NT2/D1 (cell line): ENCODE measurements at regions not wholly inside any gene's neighbourhood (a gene's known extent, or its start where the extent isn't known, plus 50 kb on each side); places are given as distances from the start of the nearest gene placed in this dataset.
"Not testable (repeated sequence)": the region's sequence is repeated elsewhere in the genome, so short reads cannot be mapped to it uniquely, and the experiment has no call there.

Source experiments
- DNase-seq: peaks from one replicate; pipeline ENCODE4 v3.0.0-alpha.2; 2011; ENCODE audit warnings: low read depth, low spot score
- H3K27me3 ChIP-seq: 2 replicates; pipeline ENCODE4 v1.6.0; 2011; ENCODE audit warnings: mild to moderate bottlenecking; ENCODE audit not compliant: insufficient read length, insufficient read depth
- H3K36me3 ChIP-seq: 2 replicates; pipeline ENCODE4 v1.6.1; 2011; ENCODE audit warnings: mild to moderate bottlenecking, low read length, mixed read lengths; ENCODE audit not compliant: insufficient read depth, insufficient read length
- H3K4me1 ChIP-seq: 2 replicates; pipeline ENCODE4 v1.5.1; 2011; ENCODE audit not compliant: insufficient read depth, insufficient read length
- H3K4me3 ChIP-seq: 2 replicates; pipeline ENCODE4 v1.5.1; 2011; ENCODE audit warnings: low read depth; ENCODE audit not compliant: insufficient read length
- H3K9ac ChIP-seq: 2 replicates; pipeline ENCODE4 v1.6.0; 2011; ENCODE audit warnings: low read depth; ENCODE audit not compliant: insufficient read length
- H3K9me3 ChIP-seq: 2 replicates; pipeline ENCODE4 v1.5.1; 2011; ENCODE audit warnings: mild to moderate bottlenecking, low read length; ENCODE audit not compliant: insufficient read depth
- SUZ12 ChIP-seq: IDR thresholded peaks from 2 replicates; pipeline ENCODE4 v1.6.1; 2011; ENCODE audit not compliant: insufficient read length, insufficient read depth; ENCODE audit errors: extremely low read depth
- YY1 ChIP-seq: IDR thresholded peaks from 2 replicates; pipeline ENCODE4 v1.6.1; 2011; ENCODE audit not compliant: insufficient read length, insufficient read depth
- ZNF274 ChIP-seq: IDR thresholded peaks from 2 replicates; pipeline ENCODE4 v1.6.1; 2011; ENCODE audit warnings: mild to moderate bottlenecking, low read depth, low read length

DNA sequence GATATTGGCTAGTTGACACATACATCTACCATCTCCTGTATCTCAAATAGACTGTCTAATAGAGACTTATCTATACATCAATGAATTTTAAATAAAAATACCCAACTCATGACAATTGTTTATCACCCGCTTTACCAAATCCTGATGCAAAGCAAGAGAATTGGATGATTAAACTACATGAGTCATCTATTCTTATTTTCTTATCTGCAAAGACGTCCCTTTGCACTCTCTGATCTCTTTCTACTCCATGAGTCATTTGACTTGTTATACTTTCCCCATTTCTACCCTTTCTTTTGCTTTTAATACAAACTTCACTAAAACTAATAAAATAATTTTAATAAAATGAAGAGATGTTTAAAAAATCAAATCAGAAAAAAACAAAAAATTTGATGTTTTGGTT, 261.7 kb upstream of the MAP2 start:
- DNase-seq: no peak
- Histone ChIP-seq H3K36me3 (no peaks in the 10 kb centered on the region), H3K9me3 (no peaks in the 10 kb centered on the region), H3K27me3 (no peaks in the 10 kb centered on the region), H3K4me3 (no peak overlapping the region), H3K4me1 (no peaks in the 10 kb centered on the region), H3K9ac (no peak overlapping the region)
- TF ChIP-seq YY1: no peak
- no peak for TF ChIP-seq ZNF274
- no peak for TF ChIP-seq SUZ12

DNA sequence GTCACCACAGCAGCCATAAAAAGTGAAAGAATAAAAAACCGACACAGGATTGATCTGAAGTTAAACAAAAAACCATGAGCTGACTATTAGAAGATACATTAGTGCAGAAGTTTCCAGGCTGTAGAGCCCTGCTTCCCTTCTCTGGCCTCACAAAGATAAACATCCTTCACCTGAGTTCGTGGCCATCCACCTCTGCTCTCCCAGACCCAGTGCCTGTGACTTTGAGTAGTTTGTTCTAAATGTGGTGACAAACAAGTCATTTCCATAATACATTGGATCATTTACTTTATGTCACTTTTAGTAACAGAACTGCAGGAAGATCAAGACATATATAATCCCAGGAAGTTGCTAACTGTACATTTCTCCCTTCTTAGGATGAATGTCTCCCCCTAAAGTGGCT, 241.9 kb upstream of the MAP2 start:
- Histone ChIP-seq H3K4me3 (no peak overlapping the region), H3K36me3 (no peaks in the 10 kb centered on the region), H3K9ac (no peak overlapping the region), H3K9me3 (no peaks in the 10 kb centered on the region), H3K27me3 (no peaks in the 10 kb centered on the region), H3K4me1 (no peaks in the 10 kb centered on the region)
- DNase-seq: no peak
- TF ChIP-seq SUZ12: no peak

DNA sequence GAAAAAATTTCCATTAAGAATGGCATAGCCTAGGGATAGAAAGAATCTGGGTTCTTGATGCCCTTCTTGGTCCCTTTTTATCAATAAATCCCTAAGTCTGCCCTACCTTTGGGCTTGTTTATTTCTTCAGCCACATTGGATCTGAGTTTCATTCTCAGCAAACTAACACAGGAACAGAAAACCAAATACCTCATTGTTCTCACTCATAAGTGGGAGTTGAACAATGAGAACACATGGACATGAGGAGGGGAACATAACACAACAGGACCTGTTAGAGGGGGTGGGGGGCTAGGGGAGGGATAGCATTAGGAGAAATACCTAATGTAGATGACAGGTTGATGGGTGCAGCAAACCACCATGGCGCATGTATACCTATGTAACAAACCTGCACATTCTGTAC, 237.0 kb upstream of the MAP2 start:
- not testable (repeated sequence) for H3K27me3 ChIP-seq, H3K36me3 ChIP-seq, H3K4me1 ChIP-seq, DNase-seq, H3K9me3 ChIP-seq, H3K9ac ChIP-seq, H3K4me3 ChIP-seq

DNA sequence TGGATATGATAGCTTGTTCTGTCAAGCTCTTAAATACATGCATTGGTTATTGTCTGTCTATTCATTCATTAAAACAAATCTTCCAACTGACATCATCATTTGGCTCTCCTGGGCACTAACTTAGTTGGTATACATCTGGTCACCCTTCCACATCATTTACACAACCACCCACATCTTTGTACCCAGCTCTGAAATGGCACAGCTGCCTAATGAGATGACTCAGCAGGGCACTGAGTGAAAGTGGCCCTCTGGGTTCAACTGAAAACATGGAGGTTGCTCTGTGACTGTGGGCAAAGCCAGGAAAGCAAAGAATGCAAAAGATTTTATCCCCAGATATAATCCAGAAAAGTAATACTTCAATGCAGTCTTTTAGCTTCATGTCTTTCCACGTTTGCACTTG, 234.0 kb upstream of the MAP2 start:
- Histone ChIP-seq H3K4me3 (no peak overlapping the region), H3K36me3 (no peaks in the 10 kb centered on the region), H3K27me3 (no peaks in the 10 kb centered on the region), H3K4me1 (no peaks in the 10 kb centered on the region), H3K9ac (no peak overlapping the region), H3K9me3 (no peaks in the 10 kb centered on the region)
- TF ChIP-seq ZNF274: no peak
- no peak for TF ChIP-seq SUZ12
- TF ChIP-seq YY1: no peak
- DNase-seq: no peak

DNA sequence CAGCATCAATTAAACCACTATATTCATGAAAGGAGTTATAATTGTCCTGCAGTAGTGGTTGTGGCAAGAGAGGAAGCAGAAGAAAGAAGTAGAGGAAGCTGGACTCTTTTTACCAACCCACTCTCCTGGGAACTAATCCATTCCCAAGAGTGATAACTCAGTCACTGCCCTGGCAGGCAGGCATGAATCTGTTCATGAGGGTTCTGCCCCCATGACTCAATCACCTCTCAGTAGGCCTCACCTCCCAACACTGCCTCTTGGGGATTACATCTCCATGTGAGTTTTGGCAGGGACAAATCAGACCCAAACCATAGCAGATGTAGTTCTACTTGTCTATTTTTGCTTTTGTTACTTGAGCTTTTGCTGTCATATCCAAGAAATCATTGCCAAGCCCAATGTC, 232.7 kb upstream of the MAP2 start:
- Histone ChIP-seq H3K4me1 (no peaks in the 10 kb centered on the region), H3K36me3 (no peaks in the 10 kb centered on the region), H3K4me3 (no peak overlapping the region), H3K9ac (no peak overlapping the region), H3K9me3 (no peaks in the 10 kb centered on the region), H3K27me3 (no peaks in the 10 kb centered on the region)
- TF ChIP-seq SUZ12 (no peak), YY1 (no peak), ZNF274 (no peak)
- no peak for DNase-seq

- DNase-seq: no peak
- Histone ChIP-seq H3K27me3 (no peaks in the 10 kb centered on the region), H3K9me3 (no peaks in the 10 kb centered on the region), H3K4me3 (no peak overlapping the region), H3K36me3 (no peaks in the 10 kb centered on the region), H3K4me1 (no peaks in the 10 kb centered on the region), H3K9ac (no peak overlapping the region)
- TF ChIP-seq SUZ12 (no peak), ZNF274 (no peak)
Observed at GRCh38 chr2:209194717-209195116, 229.1 kb upstream of the MAP2 start.

DNA sequence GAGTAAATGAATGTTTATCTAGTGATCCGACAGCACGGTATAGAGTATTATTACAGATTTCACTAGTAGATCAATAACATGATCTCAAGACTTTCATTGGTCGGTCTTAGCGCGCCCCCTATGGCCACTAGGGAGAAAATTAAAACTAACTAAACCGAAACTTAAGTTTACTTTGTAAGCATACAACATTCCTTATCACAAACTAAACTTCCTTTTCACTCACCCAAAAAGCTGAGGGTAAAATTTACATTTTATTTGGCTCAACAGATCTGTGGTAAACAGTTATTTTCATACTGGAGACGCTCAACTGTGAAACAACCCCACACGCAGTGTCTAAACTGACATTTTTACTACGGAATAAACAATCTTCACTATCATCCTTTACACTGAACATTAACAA, 215.6 kb upstream of the MAP2 start:
- H3K27me3 ChIP-seq: no peaks in the 10 kb centered on the region
- H3K9me3 ChIP-seq: no peaks in the 10 kb centered on the region
- TF ChIP-seq SUZ12 (no peak), YY1 (no peak), ZNF274 (no peak)
- H3K4me3 ChIP-seq: no peak overlapping the region
- H3K9ac ChIP-seq: no peak overlapping the region
- no peaks in the 10 kb centered on the region for H3K4me1 ChIP-seq
- DNase-seq: peak; percentile 38
- no peaks in the 10 kb centered on the region for H3K36me3 ChIP-seq

GRCh38 chr2:209209943-209210342, 213.9 kb upstream of the MAP2 start:
- H3K4me3 ChIP-seq: no peak overlapping the region
- no peak for TF ChIP-seq SUZ12
- no peak for TF ChIP-seq ZNF274
- TF ChIP-seq YY1: no peak
- H3K4me1 ChIP-seq: no peaks in the 10 kb centered on the region
- no peaks in the 10 kb centered on the region for H3K36me3 ChIP-seq
- no peak overlapping the region for H3K9ac ChIP-seq
- no peaks in the 10 kb centered on the region for H3K27me3 ChIP-seq
- H3K9me3 ChIP-seq: no peaks in the 10 kb centered on the region
- no peak for DNase-seq
